Breast epithelium (tissue), 3 donors: ENCODE measurements at regions not wholly inside any gene's neighbourhood (a gene's known extent, or its start where the extent isn't known, plus 50 kb on each side); places are given as distances from the start of the nearest gene placed in this dataset.

Source experiments
- CTCF ChIP-seq, 3 donors: fragments of 450-650 bp; IDR thresholded peaks; one replicate each; pipeline ENCODE4 v1.5.1; 2016 to 2017; ENCODE audit warnings: antibody characterized with exemption in 3 of 3, mild to moderate bottlenecking in 3 of 3, moderate library complexity in 3 of 3
- POLR2AphosphoS5 ChIP-seq, 3 donors: sonication (generic); formaldehyde crosslinking; IDR thresholded peaks; one replicate each; pipeline ENCODE4 v1.6.1; 2017; ENCODE audit warnings: antibody characterized with exemption in 3 of 3

- TF ChIP-seq POLR2AphosphoS5 (IDR thresholded peaks at IDR 0.05) (no peak), CTCF (IDR thresholded peaks at IDR 0.05) (no peak)
Measured at GRCh38 chr3:164387236-164387635, 691.1 kb downstream of the SI start.
